PFSK-1 (cell line): ENCODE measurements at regions not wholly inside any gene's neighbourhood (a gene's known extent, or its start where the extent isn't known, plus 50 kb on each side); places are given as distances from the start of the nearest gene placed in this dataset.

Source experiments
- POLR2AphosphoS5 ChIP-seq: IDR thresholded peaks from 2 replicates; pipeline ENCODE4 v1.6.1; 2012; ENCODE audit warnings: low read depth, mild to moderate bottlenecking, control low read depth, low read length, moderate library complexity
- TF ChIP-seq, protein P1 (sequence below), 2 experiments: IDR thresholded peaks; 2 replicates each; pipeline versions ENCODE4 v1.6.1 to v1.8.0; 2011 to 2012; ENCODE audit warnings: low read depth in 2 of 2, low read length in 2 of 2, control low read depth in 1 of 2, inconsistent platforms in 1 of 2, mild to moderate bottlenecking in 1 of 2, moderate library complexity in 1 of 2; ENCODE audit not compliant: insufficient read depth in 1 of 2

DNA sequence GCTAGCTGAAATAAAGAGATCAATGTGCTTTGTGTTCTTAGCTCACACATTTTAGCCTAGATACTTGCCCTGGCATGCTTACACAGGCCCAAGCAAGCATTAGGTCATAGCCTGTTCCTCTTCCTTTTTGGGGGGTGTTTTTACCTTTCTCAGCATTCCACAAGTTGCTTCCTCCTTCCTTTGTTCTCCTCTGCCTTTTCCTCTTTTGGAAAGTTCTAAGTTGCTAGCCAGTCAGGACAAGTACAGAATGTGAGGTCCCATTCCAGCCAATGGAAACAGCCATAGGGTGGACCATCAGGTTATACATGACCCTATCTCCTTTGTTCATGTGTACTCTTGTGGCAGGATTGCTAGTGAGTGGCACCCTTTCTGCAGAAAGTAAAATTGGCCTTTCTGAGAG, 154.9 kb downstream of the RASSF9 start:
- no peak for TF ChIP-seq POLR2AphosphoS5
- TF ChIP-seq, protein P1, sequence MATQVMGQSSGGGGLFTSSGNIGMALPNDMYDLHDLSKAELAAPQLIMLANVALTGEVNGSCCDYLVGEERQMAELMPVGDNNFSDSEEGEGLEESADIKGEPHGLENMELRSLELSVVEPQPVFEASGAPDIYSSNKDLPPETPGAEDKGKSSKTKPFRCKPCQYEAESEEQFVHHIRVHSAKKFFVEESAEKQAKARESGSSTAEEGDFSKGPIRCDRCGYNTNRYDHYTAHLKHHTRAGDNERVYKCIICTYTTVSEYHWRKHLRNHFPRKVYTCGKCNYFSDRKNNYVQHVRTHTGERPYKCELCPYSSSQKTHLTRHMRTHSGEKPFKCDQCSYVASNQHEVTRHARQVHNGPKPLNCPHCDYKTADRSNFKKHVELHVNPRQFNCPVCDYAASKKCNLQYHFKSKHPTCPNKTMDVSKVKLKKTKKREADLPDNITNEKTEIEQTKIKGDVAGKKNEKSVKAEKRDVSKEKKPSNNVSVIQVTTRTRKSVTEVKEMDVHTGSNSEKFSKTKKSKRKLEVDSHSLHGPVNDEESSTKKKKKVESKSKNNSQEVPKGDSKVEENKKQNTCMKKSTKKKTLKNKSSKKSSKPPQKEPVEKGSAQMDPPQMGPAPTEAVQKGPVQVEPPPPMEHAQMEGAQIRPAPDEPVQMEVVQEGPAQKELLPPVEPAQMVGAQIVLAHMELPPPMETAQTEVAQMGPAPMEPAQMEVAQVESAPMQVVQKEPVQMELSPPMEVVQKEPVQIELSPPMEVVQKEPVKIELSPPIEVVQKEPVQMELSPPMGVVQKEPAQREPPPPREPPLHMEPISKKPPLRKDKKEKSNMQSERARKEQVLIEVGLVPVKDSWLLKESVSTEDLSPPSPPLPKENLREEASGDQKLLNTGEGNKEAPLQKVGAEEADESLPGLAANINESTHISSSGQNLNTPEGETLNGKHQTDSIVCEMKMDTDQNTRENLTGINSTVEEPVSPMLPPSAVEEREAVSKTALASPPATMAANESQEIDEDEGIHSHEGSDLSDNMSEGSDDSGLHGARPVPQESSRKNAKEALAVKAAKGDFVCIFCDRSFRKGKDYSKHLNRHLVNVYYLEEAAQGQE (IDR thresholded peaks at IDR 0.05; ENCODE audit: insufficient read depth in 1 of 2, low read depth in 2 of 2, low read length in 2 of 2): no peak
